Peyer's patch (tissue), 4 donors: ENCODE measurements at regions not wholly inside any gene's neighbourhood (a gene's known extent, or its start where the extent isn't known, plus 50 kb on each side); places are given as distances from the start of the nearest gene placed in this dataset.

Experiments used
- DNase-seq, 3 donors: peaks; one replicate each; pipeline ENCODE4 v3.0.0-alpha.2; 2017 to 2019
- H3K27ac ChIP-seq, 4 donors: fragments of 200-600 bp; sonication (generic); one replicate each; pipeline ENCODE4 v1.5.1; 2016 to 2019
- H3K27me3 ChIP-seq, 2 donors: fragments of 200-600 bp; sonication (generic); one replicate each; pipeline ENCODE4 v1.5.1; 2019
- H3K36me3 ChIP-seq, 3 donors: fragments of 200-600 bp; sonication (generic); one replicate each; pipeline ENCODE4 v1.5.1; 2016 to 2019
- H3K4me1 ChIP-seq, 4 donors: fragments of 200-600 bp; sonication (generic); one replicate each; pipeline ENCODE4 v1.5.1; 2016 to 2019
- H3K4me3 ChIP-seq, 4 donors: fragments of 200-600 bp; sonication (generic); 1 replicate in 3 of 4; 2 replicates in 1 of 4; pipeline ENCODE4 v1.5.1; 2016 to 2019; ENCODE audit warnings: mild to moderate bottlenecking in 1 of 4
- H3K9me3 ChIP-seq, 4 donors: fragments of 200-600 bp; sonication (generic); one replicate each; pipeline ENCODE4 v1.5.1; 2016 to 2019; ENCODE audit warnings: mild to moderate bottlenecking in 1 of 4
- CTCF ChIP-seq, 6 experiments: fragments of 450-650 bp in 4 of 6; fragments of 200-600 bp in 2 of 6; sonication (generic) in 1 of 6; IDR thresholded peaks; one replicate each; pipeline ENCODE4 v1.5.1; 2017 to 2019; ENCODE audit warnings: antibody characterized with exemption in 6 of 6, mild to moderate bottlenecking in 3 of 6, moderate library complexity in 1 of 6
- POLR2A ChIP-seq, 2 donors: fragments of 450-650 bp; IDR thresholded peaks; one replicate each; pipeline ENCODE4 v1.5.1; 2017; ENCODE audit warnings: antibody characterized with exemption in 2 of 2, mild to moderate bottlenecking in 2 of 2, moderate library complexity in 2 of 2

- H3K9me3 ChIP-seq = no peaks in the 10 kb centered on the region
- TF ChIP-seq POLR2A (IDR thresholded peaks at IDR 0.05) (no peak), CTCF (IDR thresholded peaks at IDR 0.05) (no peak)
Observed at GRCh38 chr1:219778793-219779369, 149.5 kb downstream of the SLC30A10 start.

GRCh38 chr1:219778110-219778509 lies 150.2 kb downstream of the SLC30A10 start:
- Histone ChIP-seq H3K4me3 (no peak overlapping the region), H3K27ac (no peak overlapping the region), H3K9me3 (no peaks in the 10 kb centered on the region), H3K4me1 (no peaks in the 10 kb centered on the region), H3K27me3 (no peaks in the 10 kb centered on the region), H3K36me3 (no peaks in the 10 kb centered on the region)
- DNase-seq = no peak
- TF ChIP-seq POLR2A (IDR thresholded peaks at IDR 0.05) (no peak), CTCF (IDR thresholded peaks at IDR 0.05) (no peak)

More at GRCh38 chr1:219778793-219779369, 149.5 kb downstream of the SLC30A10 start:
- Histone ChIP-seq H3K27me3 (no peaks in the 10 kb centered on the region), H3K27ac (no peak overlapping the region), H3K4me3 (no peak overlapping the region), H3K4me1 (no peaks in the 10 kb centered on the region), H3K36me3 (no peaks in the 10 kb centered on the region)
- no peak for DNase-seq

GRCh38 chr1:219774386-219774785 lies 154.0 kb downstream of the SLC30A10 start:
- H3K27ac ChIP-seq = no peak overlapping the region
- H3K27me3 ChIP-seq = no peaks in the 10 kb centered on the region
- no peak for DNase-seq
- H3K4me1 ChIP-seq = no peaks in the 10 kb centered on the region
- H3K36me3 ChIP-seq = no peaks in the 10 kb centered on the region
- no peaks in the 10 kb centered on the region for H3K9me3 ChIP-seq
- TF ChIP-seq CTCF (IDR thresholded peaks at IDR 0.05) (no peak), POLR2A (IDR thresholded peaks at IDR 0.05) (no peak)
- H3K4me3 ChIP-seq = no peak overlapping the region

GRCh38 chr1:219773775-219774174 lies 154.6 kb downstream of the SLC30A10 start:
- TF ChIP-seq POLR2A (IDR thresholded peaks at IDR 0.05) (no peak), CTCF (IDR thresholded peaks at IDR 0.05) (no peak)
- H3K4me3 ChIP-seq = no peak overlapping the region
- H3K4me1 ChIP-seq = no peaks in the 10 kb centered on the region
- H3K27ac ChIP-seq = no peak overlapping the region
- H3K27me3 ChIP-seq = no peaks in the 10 kb centered on the region
- DNase-seq = no peak
- no peaks in the 10 kb centered on the region for H3K36me3 ChIP-seq
- H3K9me3 ChIP-seq = no peaks in the 10 kb centered on the region

- Histone ChIP-seq H3K4me1 (no peaks in the 10 kb centered on the region), H3K27me3 (no peaks in the 10 kb centered on the region), H3K4me3 (no peak overlapping the region), H3K9me3 (no peaks in the 10 kb centered on the region), H3K27ac (no peak overlapping the region), H3K36me3 (no peaks in the 10 kb centered on the region)
- TF ChIP-seq CTCF (IDR thresholded peaks at IDR 0.05) (no peak), POLR2A (IDR thresholded peaks at IDR 0.05) (no peak)
- no peak for DNase-seq
Observed at GRCh38 chr1:219773110-219773509, 155.2 kb downstream of the SLC30A10 start.
